ENCODE measurements at regions not wholly inside any gene's neighbourhood (a gene's known extent, or its start where the extent isn't known, plus 50 kb on each side); places are given as distances from the start of the nearest gene placed in this dataset.

DNA sequence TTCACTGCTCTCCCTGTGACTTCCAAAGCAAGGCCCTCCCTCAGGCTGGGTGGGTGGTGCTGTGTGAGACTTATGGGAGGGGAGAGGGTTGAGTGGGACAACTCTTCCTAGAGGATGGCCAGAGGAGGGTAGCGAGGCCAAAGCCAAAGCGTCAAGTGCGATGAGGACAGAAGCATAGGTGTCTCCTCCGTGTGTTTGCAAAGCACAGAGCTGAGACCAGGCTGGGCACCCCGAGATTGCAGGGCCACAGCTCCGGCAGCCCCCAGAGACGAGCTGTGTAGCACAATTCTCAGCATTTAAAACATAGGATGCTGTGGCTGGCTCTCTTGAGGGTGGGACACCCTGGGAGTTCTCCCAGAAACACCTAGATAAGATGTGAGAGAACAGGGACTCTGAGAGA is 1374.5 kb downstream of the BRD1 start:
- TF ChIP-seq, protein P1, sequence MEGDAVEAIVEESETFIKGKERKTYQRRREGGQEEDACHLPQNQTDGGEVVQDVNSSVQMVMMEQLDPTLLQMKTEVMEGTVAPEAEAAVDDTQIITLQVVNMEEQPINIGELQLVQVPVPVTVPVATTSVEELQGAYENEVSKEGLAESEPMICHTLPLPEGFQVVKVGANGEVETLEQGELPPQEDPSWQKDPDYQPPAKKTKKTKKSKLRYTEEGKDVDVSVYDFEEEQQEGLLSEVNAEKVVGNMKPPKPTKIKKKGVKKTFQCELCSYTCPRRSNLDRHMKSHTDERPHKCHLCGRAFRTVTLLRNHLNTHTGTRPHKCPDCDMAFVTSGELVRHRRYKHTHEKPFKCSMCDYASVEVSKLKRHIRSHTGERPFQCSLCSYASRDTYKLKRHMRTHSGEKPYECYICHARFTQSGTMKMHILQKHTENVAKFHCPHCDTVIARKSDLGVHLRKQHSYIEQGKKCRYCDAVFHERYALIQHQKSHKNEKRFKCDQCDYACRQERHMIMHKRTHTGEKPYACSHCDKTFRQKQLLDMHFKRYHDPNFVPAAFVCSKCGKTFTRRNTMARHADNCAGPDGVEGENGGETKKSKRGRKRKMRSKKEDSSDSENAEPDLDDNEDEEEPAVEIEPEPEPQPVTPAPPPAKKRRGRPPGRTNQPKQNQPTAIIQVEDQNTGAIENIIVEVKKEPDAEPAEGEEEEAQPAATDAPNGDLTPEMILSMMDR (IDR thresholded peaks at IDR 0.05; ENCODE audit: low read depth, low read length) = no peak
- TF ChIP-seq POLR2A (IDR thresholded peaks at IDR 0.05; ENCODE audit: extremely low read depth, insufficient read length) = no peak
- TF ChIP-seq, protein P2, sequence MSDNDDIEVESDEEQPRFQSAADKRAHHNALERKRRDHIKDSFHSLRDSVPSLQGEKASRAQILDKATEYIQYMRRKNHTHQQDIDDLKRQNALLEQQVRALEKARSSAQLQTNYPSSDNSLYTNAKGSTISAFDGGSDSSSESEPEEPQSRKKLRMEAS (IDR thresholded peaks at IDR 0.05; ENCODE audit: low read depth, low read length) = no peak

All from NB4 (cell line).